ENCODE measurements at regions not wholly inside any gene's neighbourhood (a gene's known extent, or its start where the extent isn't known, plus 50 kb on each side); places are given as distances from the start of the nearest gene placed in this dataset.

DNA sequence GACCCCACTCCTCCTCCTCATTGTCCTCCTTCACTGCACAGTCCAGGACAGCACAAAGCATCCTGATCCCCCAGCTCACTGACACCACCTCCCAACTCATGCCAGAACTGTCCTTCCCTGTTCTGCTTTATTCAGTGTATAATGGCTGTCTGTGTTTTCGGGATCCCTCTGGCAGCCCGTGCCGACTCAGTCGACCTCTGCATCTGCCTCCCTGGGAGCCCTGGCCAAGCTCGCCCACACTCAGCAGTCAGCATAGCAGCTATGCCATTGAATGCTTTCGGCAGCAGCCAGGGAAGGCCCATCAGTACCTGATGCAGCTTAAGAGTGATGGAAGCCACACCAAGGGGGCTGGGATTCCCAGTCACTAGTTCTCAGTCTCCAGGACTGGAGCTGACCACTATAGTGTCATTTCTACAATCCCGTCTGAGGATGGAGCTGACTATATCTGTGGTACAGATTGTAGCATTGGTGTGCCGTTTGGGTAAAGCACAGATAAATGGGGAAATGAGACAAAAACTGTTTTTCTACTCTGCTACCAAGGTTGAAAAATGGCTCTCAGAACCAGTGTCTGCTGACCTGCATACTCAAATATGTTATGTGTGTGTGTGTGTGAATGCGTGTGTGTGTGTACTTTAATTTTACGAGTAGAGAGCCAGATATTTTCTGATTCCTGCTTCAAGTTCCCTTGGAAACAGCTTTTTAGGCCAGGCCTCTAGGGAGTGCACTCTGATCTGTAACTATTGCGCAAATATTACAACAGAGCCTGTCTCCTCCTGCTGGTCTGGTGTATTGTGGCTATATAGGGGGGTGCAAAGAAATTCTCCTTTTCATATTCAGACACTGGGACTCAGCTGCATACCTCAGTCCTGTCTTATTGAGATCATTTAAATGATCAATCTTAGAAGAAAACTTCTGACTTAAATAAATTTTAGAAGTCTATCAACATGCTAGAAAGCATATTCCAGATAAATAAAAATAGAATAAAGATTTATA, 78.8 kb upstream of the TOP3B start:
- Histone ChIP-seq H3K36me3 (ENCODE audit: insufficient read depth in 1 of 2, low read depth in 1 of 2) (no peaks in the 10 kb centered on the region), H3K27me3 (ENCODE audit: insufficient read depth in 3 of 3, low read length in 2 of 3) (peaks cover 0 to 5% (median 0%) of the 10 kb centered on the region in 3 donors), H3K4me3 (no peak overlapping the region), H3K27ac (peak overlapping the region; percentile 53), H3K4me1 (no peaks in the 10 kb centered on the region), H3K9me3 (no peaks in the 10 kb centered on the region)
- intact Hi-C loops (cut with DNase I), result no loop called here
- peak; percentile 16 for TF ChIP-seq CTCF (IDR thresholded peaks at IDR 0.05)
- peak in 1 of 2 donors; percentile 30 for DNase-seq
- WGBS, 3 donors, result 34 to 46% (median 38%) methylated on average over 11 of the region's 11 CpGs
- peak; percentile 52 to 89 (median 68) for ATAC-seq

DNA sequence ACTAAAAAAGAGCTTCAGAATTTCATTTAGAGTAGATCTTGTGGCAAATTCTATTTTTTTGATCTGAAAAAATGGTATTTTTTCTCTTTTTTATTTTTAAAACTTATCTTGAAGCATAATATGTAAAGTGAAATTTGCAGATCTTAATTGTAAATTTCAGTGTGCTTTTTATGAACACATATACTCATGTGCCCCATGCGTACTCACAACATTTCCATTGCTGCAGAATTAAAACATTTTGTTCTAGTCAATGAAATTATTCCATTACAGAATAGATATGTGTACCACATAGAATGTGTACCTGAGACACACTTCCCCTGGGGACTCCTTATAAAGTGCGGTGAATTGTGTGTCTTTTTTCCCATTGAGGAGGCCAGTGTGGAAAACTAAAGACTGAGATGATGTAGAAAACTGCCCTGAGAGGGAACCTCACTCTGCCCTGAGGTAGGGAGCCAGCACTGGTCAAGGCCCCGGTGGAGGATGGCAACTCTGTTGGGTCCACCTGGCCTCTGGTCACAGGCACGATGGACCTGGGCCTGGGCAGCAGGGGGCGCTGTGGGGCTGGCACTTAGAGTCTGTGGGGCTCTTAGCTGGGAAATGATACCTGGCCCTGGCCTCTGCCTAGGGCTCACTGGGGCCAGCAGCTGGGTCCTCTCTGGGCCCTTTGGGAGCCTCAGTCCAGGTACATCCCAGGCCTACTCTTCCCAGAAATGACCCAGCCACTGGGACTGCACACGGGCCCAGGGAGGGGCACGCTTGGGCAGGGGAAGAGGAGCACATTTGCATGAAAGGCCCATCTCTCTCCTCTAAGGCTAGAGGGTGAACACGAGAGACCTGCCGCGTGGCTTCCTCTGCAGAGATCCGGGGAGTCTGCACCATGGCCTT, 77.9 kb upstream of the TOP3B start:
- no peaks in the 10 kb centered on the region for H3K36me3 ChIP-seq (ENCODE audit: insufficient read depth in 1 of 2, low read depth in 1 of 2)
- no peak overlapping the region for H3K4me3 ChIP-seq
- H3K9me3 ChIP-seq, result no peaks in the 10 kb centered on the region
- no peaks in the 10 kb centered on the region for H3K4me1 ChIP-seq
- WGBS, 3 donors, result 61 to 77% (median 61%) methylated on average over 9 to 11 of the region's 11 CpGs
- ATAC-seq (peak; percentile 22 to 60 (median 35)), DNase-seq (peak; percentile 37 to 76)
- intact Hi-C loops (cut with DNase I), result no loop called here
- TF ChIP-seq CTCF (IDR thresholded peaks at IDR 0.05), result peak; percentile 36
- H3K27ac ChIP-seq, result peak overlapping the region; percentile 53
- H3K27me3 ChIP-seq (ENCODE audit: insufficient read depth in 3 of 3, low read length in 2 of 3), result peaks cover 0 to 5% (median 0%) of the 10 kb centered on the region in 3 donors

- WGBS, 3 donors, result 67 to 71% (median 68%) methylated on average over 3 of the region's 3 CpGs
- H3K4me1 ChIP-seq, result no peaks in the 10 kb centered on the region
- DNase-seq, result no peak
- intact Hi-C loops (cut with DNase I), result no loop called here
- no peak for ATAC-seq
- H3K36me3 ChIP-seq (ENCODE audit: insufficient read depth in 1 of 2, low read depth in 1 of 2), result no peaks in the 10 kb centered on the region
- H3K27me3 ChIP-seq (ENCODE audit: insufficient read depth in 3 of 3, low read length in 2 of 3), result peaks cover 0 to 5% (median 0%) of the 10 kb centered on the region in 3 donors
- no peak overlapping the region for H3K27ac ChIP-seq
- H3K4me3 ChIP-seq, result no peak overlapping the region
- TF ChIP-seq CTCF (IDR thresholded peaks at IDR 0.05), result no peak
- no peaks in the 10 kb centered on the region for H3K9me3 ChIP-seq
Measured at GRCh38 chr22:22059291-22060002, 76.9 kb upstream of the TOP3B start.

DNA sequence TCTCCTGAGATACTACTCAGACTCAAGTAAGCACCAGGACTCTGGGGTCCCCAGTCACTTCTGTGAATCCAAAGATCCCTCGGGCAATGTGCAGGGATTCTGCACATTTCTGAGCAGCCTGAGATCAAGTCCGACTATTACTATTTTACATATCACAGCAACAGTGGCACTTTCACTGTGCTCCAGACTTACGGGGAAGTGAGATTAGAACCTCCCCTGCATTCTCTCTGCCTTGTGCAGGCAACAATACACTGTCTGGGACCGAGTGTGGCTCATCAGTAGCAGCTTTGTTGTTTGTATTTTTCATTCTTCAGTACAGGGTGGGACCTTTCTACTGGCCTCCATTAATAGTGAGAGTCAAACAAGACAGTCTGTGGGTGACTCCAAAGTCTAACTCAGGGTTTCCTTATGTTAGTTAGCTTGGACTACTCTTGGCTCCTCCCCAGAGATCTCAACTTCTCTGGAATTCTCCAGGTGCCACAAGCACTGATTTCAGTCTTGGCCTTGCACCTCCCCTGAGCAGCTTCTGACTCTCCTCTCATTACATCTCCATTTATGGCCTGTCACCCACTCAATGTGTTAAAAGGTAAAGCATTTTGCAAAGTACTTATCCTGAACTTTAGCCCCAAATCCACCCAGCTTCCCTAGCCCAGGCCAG, 76.2 kb upstream of the TOP3B start:
- WGBS, 3 donors, result 63 to 78% (median 65%) methylated on average over 4 of the region's 4 CpGs
- Histone ChIP-seq H3K36me3 (ENCODE audit: insufficient read depth in 1 of 2, low read depth in 1 of 2) (no peaks in the 10 kb centered on the region), H3K27ac (no peak overlapping the region), H3K27me3 (ENCODE audit: insufficient read depth in 3 of 3, low read length in 2 of 3) (peaks cover 0 to 5% (median 0%) of the 10 kb centered on the region in 3 donors), H3K4me1 (no peaks in the 10 kb centered on the region), H3K9me3 (no peaks in the 10 kb centered on the region), H3K4me3 (no peak overlapping the region)
- intact Hi-C loops (cut with DNase I), result no loop called here
- no peak for DNase-seq
- no peak for TF ChIP-seq CTCF (IDR thresholded peaks at IDR 0.05)
- no peak for ATAC-seq

Measured in psoas muscle (tissue), 7 donors.